HEK293 (cell line): ENCODE measurements at regions not wholly inside any gene's neighbourhood (a gene's known extent, or its start where the extent isn't known, plus 50 kb on each side); places are given as distances from the start of the nearest gene placed in this dataset.

Source experiments
- GFI1B ChIP-seq: fragments of 450-650 bp; formaldehyde crosslinking; IDR thresholded peaks from 2 replicates; pipeline ENCODE4 v1.5.1; 2016; ENCODE audit warnings: missing biosample characterization, missing genetic modification characterization
- MYNN ChIP-seq: fragments of 450-650 bp; formaldehyde crosslinking; IDR thresholded peaks from 2 replicates; pipeline ENCODE4 v1.5.1; 2016; ENCODE audit warnings: missing biosample characterization, missing genetic modification characterization, borderline replicate concordance
- ZNF121 ChIP-seq: fragments of 450-650 bp; formaldehyde crosslinking; IDR thresholded peaks from 2 replicates; pipeline ENCODE4 v1.5.1; 2016; ENCODE audit warnings: missing biosample characterization, missing genetic modification characterization
- ZNF138 ChIP-seq: fragments of 450-650 bp; formaldehyde crosslinking; IDR thresholded peaks from 2 replicates; pipeline ENCODE4 v1.5.1; 2016; ENCODE audit warnings: missing biosample characterization, missing genetic modification characterization, borderline replicate concordance
- ZNF175 ChIP-seq: fragments of 450-650 bp; formaldehyde crosslinking; IDR thresholded peaks from 2 replicates; pipeline ENCODE4 v1.5.1; 2016; ENCODE audit warnings: missing biosample characterization, missing genetic modification characterization
- ZNF24 ChIP-seq: fragments of 450-650 bp; formaldehyde crosslinking; IDR thresholded peaks from 2 replicates; pipeline ENCODE4 v1.5.1; 2016; ENCODE audit warnings: missing biosample characterization, missing genetic modification characterization
- ZNF596 ChIP-seq: fragments of 450-650 bp; IDR thresholded peaks from 2 replicates; pipeline ENCODE4 v1.5.0; 2018; ENCODE audit warnings: missing biosample characterization, mild to moderate bottlenecking, missing genetic modification characterization, moderate library complexity
- ZNF600 ChIP-seq: fragments of 450-650 bp; formaldehyde crosslinking; IDR thresholded peaks from 2 replicates; pipeline ENCODE4 v1.5.1; 2016; ENCODE audit warnings: missing biosample characterization, missing genetic modification characterization
- TF ChIP-seq, protein P1 (sequence below): fragments of 450-650 bp; formaldehyde crosslinking; IDR thresholded peaks from 2 replicates; pipeline ENCODE4 v1.5.1; 2016; ENCODE audit warnings: missing biosample characterization, missing genetic modification characterization
- TF ChIP-seq, protein P2 (sequence below): fragments of 450-650 bp; formaldehyde crosslinking; IDR thresholded peaks from 2 replicates; pipeline ENCODE4 v1.5.1; 2016; ENCODE audit warnings: missing biosample characterization, missing genetic modification characterization, low read depth
- TF ChIP-seq, protein P3 (sequence below): fragments of 450-650 bp; formaldehyde crosslinking; IDR thresholded peaks from 2 replicates; pipeline ENCODE4 v1.5.1; 2017; ENCODE audit warnings: missing biosample characterization, missing genetic modification characterization

DNA sequence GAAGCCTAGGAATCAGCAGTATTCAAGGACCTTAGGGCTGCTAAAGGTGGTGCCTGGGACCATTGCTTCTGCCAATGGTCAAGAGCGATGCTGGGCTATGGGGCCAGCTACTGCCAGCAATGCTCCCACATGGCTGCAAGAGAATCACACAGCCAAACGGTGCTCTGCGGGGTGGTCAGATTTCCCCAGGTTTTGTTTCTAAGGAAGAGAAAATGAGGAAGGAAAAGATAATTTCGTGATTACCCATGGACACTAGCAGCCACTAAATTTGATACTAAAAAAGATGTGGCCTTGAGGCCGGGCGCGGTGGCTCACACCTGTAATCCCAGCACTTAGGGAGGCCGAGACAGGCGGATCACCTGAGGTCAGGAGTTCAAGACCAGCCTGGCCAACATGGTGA lies 83.0 kb downstream of the LYZL2 start:
- TF ChIP-seq ZNF596 (no peak), ZNF600 (tag by site-specific recombination) (no peak), ZNF175 (no peak), GFI1B (no peak), ZNF121 (tag by site-specific recombination) (no peak), ZNF24 (tag by site-specific recombination) (no peak), MYNN (tag by site-specific recombination) (no peak), ZNF138 (tag by site-specific recombination) (no peak)
- TF ChIP-seq, protein P1, sequence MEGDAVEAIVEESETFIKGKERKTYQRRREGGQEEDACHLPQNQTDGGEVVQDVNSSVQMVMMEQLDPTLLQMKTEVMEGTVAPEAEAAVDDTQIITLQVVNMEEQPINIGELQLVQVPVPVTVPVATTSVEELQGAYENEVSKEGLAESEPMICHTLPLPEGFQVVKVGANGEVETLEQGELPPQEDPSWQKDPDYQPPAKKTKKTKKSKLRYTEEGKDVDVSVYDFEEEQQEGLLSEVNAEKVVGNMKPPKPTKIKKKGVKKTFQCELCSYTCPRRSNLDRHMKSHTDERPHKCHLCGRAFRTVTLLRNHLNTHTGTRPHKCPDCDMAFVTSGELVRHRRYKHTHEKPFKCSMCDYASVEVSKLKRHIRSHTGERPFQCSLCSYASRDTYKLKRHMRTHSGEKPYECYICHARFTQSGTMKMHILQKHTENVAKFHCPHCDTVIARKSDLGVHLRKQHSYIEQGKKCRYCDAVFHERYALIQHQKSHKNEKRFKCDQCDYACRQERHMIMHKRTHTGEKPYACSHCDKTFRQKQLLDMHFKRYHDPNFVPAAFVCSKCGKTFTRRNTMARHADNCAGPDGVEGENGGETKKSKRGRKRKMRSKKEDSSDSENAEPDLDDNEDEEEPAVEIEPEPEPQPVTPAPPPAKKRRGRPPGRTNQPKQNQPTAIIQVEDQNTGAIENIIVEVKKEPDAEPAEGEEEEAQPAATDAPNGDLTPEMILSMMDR (tag by site-specific recombination), result no peak
- TF ChIP-seq, protein P2, sequence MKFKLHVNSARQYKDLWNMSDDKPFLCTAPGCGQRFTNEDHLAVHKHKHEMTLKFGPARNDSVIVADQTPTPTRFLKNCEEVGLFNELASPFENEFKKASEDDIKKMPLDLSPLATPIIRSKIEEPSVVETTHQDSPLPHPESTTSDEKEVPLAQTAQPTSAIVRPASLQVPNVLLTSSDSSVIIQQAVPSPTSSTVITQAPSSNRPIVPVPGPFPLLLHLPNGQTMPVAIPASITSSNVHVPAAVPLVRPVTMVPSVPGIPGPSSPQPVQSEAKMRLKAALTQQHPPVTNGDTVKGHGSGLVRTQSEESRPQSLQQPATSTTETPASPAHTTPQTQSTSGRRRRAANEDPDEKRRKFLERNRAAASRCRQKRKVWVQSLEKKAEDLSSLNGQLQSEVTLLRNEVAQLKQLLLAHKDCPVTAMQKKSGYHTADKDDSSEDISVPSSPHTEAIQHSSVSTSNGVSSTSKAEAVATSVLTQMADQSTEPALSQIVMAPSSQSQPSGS, result no peak
- TF ChIP-seq, protein P3, sequence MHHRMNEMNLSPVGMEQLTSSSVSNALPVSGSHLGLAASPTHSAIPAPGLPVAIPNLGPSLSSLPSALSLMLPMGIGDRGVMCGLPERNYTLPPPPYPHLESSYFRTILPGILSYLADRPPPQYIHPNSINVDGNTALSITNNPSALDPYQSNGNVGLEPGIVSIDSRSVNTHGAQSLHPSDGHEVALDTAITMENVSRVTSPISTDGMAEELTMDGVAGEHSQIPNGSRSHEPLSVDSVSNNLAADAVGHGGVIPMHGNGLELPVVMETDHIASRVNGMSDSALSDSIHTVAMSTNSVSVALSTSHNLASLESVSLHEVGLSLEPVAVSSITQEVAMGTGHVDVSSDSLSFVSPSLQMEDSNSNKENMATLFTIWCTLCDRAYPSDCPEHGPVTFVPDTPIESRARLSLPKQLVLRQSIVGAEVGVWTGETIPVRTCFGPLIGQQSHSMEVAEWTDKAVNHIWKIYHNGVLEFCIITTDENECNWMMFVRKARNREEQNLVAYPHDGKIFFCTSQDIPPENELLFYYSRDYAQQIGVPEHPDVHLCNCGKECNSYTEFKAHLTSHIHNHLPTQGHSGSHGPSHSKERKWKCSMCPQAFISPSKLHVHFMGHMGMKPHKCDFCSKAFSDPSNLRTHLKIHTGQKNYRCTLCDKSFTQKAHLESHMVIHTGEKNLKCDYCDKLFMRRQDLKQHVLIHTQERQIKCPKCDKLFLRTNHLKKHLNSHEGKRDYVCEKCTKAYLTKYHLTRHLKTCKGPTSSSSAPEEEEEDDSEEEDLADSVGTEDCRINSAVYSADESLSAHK (tag by site-specific recombination), result no peak
